Inflammatory macrophage (primary cell): ENCODE measurements at regions not wholly inside any gene's neighbourhood (a gene's known extent, or its start where the extent isn't known, plus 50 kb on each side); places are given as distances from the start of the nearest gene placed in this dataset.
"Not testable (repeated sequence)": the region's sequence is repeated elsewhere in the genome, so short reads cannot be mapped to it uniquely, and the experiment has no call there.

Experiments used
- DNase-seq, 2 donors: peaks; one replicate each; pipeline ENCODE4 v3.0.0-alpha.2; 2020 to 2022

DNA sequence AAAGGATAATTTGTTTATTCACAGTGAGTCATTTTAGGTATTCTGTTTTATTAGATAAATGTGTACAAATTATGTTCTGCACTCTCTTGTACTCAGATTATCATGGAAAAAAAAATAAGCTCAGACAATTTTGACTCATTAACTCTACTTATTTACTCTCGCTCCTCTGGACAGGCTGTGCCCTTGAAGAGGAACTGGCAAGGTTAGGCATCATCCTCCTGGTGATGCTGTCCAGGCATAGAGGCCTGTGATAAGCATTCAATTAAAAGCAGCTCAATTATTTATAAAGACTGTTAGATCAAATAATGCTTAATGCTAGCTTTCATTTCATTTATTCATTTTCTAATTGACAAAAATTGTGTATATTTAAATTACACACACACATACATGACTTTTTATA, 518.5 kb downstream of the TENT5A start:
- no peak for DNase-seq

DNA sequence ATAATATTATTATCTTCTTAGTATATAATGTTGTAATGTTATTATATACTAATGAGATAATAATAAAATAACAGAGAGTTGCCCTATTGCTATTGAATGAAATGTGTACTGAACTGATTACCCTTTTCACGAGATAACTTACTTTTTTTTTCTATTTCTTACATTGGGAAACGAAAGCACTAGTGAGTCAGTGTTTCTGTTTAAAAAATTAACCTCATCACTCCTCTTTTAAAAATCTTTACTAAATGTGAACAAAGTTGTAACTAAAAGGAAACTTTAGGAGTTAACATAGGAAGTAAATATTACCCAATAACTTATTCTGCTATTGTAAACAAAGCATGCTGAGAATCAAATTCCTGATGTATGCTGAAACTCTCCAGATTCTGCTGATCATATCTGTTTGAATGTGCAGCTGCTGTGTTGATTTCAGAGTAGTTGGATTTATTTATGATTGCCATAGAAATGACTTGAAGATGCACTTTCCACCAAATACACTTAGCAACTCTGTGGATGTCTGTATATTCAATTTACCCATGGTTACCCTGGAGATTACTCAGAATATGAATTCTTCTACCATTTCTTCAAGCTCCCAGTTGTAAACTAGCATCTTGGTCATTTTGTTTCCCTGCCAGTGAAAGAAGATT, 523.4 kb downstream of the TENT5A start:
- no peak for DNase-seq

- DNase-seq, result no peak
These were observed 525.5 kb downstream of the TENT5A start for GRCh38 chr6:81226957-81227356.

DNA sequence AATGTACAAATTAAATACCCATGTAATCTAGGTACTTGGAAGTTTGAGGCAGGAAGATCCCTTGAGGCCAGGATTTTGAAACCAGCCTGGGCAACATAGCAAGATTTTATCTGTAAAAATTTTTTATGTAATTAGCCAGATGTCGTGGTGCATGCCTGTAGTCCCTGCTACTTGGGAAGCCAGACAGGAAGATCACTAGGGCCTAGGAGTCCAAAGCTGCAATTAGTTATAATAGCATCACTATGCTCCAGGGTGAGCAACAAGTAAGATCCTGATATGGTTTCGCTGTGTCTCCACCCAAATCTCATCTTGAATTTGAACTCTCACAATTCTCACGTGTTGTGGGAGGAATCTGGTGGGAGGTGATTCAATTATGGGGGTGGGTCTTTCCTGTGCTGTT, 535.8 kb downstream of the TENT5A start:
- DNase-seq, result no peak

GRCh38 chr6:81215092-81215432, 537.4 kb downstream of the TENT5A start:
- no peak for DNase-seq

DNA sequence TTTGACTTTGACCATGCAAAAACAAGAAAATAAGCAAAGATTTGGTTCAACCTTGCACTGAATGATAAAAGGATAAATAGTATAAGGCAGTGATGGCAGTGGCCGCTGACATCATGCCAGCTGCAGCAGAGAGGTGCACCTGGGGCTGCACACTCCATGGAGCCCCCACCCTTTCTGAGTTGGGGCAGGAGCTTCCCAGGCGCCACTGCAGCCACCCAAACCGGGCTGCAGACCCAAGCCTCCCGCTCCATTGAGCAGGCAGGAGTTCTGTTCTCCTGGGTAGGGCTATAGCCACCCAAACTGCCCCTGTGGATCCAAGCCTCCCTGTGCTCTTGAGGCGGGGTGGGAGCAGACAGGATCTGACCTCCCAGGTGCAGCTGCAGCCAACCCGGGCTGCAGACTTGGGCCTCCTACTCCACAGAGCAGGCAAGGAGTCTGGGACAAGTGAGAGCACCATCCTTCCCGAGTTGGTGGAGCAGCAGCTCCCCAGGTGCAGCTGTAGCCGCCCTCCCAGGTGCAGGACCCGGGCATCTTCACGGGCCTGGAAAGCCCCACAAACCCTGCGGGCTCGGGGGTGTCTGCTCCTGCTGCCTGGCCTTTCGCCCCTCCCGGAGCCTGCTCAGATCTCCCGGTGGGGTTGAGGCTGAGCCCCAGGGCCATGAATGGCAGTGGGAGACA, 537.9 kb downstream of the TENT5A start:
- no peak for DNase-seq

GRCh38 chr6:81204731-81205130, 547.8 kb downstream of the TENT5A start:
- DNase-seq, result no peak

GRCh38 chr6:81194374-81194773, 558.1 kb downstream of the TENT5A start:
- DNase-seq, result no peak

- no peak for DNase-seq
These were observed 580.3 kb downstream of the TENT5A start for GRCh38 chr6:81172056-81172740.

DNA sequence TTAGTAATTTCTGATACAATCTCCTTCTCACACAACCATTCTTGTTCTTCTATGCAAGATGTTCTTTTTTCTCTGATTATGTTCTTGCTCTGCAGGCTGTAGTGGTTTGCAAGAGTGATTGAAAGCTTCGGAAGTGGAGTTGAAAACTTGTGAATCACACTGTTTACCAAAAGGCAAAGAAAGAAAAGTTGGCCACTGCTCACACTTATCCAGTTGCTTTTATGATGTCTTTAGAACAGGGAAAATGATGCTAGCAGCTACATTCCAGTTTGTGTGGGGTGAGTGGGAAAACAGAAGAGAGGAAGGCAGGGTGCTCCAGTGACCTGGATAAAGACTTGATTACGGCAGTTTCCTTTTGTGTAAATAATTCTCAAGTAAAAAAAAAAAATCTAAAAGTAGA, 583.3 kb downstream of the TENT5A start:
- no peak for DNase-seq

DNA sequence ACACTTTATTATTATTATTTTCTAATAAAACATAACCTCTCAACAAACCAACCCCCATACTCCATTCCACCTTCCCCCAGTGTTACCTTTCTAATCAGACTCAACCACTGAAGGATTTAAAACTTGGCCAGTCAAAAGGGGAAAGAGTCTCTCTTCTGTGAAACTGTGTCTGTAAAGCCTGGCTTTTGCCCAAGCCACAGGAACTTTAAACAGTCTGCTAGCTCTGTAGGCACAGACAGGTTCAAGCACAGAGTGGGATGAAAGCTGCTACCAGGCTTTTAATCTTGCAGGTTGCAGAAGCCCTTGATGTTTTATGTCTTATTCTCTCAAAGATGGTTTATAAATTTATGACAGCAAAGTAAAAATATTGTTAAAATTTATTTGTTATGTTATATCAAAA, 585.7 kb downstream of the TENT5A start:
- no peak for DNase-seq

DNA sequence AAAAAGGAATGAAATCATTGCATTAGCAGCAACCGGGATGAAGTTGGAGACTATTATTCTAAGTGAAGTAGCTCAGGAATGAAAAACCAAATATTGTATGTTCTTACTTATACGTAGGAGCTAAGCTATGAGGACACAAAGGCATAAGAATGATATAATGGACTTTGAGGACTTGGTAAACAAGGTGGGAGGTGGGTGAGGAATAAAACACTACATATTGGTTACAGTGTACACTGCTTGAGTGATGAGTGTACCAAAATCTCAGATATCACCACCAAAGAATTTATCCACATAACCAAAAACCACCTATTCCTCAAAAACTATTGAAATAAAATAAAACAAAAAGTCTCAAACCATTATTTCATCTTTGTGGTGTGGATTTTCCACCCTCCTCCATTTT, 593.5 kb downstream of the TENT5A start:
- DNase-seq, result no peak

DNA sequence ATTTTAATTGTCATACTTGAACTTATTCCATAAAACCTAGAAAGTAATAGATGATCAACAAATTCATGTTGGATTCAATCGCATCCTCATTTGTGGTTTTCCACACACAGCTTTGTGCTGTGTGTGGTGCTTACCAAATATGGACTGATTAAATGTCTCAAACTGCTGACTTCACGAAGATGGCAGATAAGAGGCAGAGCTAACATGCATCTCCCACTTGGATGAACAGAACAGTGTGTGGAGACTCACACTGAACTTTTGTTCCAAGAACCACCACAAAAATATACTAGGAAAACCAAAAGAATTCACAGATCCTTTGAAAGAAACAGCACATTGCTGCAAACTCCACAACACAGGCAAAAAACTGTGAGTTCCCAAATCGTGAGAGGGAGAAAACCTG, 603.7 kb downstream of the TENT5A start:
- no peak for DNase-seq

DNA sequence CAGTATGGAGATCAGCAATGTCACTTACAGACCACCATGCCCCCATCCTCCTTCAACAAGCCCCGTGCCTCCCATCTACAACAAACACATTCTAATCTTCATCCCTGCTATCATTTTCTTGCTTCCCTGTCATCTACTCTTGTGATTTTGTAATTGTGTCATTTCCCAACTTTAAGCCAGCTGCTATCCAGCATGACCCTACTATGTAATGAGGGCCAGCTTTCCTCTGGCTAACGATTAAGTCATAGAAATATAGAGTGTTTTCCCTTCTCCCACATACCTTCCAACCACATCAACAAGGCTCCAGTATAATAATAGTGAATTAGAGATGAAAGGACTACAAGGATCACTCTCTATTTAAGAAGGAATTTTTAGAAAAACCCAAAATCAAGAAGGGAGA, 607.0 kb downstream of the TENT5A start:
- no peak for DNase-seq

DNA sequence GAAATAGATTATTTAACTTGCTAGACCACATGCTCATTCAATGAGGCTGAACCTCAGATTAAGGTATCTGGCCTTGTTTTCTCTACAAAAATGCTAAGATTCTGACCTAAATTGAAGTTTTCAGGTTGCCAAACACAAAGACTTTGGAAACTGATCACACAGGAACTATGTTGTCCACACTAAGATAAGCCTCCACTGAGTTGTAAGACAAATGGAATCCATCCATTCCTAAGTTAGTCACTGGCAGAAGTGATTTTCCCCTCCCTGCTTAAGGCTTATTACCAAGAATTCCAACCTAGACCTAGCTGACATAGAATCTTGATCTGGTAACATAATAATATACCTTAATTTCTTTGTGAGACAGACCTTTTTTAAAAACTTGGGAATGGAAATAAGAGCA, 608.1 kb downstream of the TENT5A start:
- no peak for DNase-seq

GRCh38 chr6:81138236-81138635, 614.2 kb downstream of the TENT5A start:
- no peak for DNase-seq

- no peak for DNase-seq
These were observed 621.5 kb downstream of the TENT5A start for GRCh38 chr6:81130969-81131368.

DNA sequence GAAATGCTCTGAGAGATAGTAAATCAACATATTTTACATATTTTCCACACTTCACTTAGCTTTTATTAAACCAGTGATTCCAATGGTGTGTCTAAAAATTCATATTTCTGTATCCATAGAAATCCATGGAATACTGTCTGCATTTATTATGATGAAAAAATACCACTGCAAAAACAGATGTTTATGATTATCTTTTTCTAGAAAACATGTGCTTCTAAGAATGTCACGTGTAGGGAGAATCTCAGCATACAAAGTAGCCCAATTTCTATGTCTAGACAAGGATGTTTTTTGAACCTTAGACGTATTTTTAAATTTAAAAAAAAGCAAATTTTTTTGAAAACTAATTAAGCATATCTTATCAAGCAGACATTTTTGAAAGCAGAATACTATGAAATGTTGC, 622.4 kb downstream of the TENT5A start:
- no peak for DNase-seq

GRCh38 chr6:81128671-81129070, 623.8 kb downstream of the TENT5A start:
- DNase-seq, result no peak

DNA sequence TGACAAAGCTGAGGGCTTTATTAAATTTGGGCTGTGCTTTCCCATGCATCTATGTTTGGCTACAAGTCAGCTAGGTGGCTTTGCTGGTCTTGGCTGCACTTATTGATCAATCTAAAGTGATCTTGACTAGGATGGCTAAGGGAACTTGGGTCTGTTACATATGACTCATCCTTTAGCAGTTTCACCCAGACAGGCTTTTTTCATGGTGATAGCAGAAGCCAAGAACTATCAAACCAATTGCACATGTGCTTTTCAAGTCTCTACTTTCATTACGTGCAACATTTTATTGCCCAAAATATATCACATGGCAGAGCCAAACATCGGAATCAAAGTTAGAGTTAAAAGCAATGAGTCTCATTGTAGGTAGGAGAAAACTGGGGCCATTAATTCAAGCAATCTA, 626.3 kb downstream of the TENT5A start:
- DNase-seq, result no peak

GRCh38 chr6:81120280-81120679, 632.2 kb downstream of the TENT5A start:
- DNase-seq, result no peak

DNA sequence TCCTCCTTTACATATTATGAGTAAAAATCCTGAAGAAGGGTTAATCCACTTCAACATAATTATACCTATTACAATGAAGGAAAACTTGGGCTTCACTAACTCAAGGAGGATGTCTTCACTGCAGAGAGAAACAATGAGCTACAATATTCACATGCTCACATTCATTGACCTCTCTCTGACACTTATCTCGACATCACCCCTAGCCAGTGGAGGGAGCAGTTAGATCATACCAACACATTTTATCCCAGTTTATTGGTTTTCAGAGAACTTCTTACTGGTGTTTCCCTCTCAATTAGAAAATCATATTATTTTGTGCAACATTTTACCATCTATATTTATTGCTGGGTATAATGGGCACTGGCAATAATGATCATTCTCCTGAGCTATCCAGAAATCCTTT, 646.5 kb downstream of the TENT5A start:
- no peak for DNase-seq

- DNase-seq, result no peak
These were observed 654.2 kb downstream of the TENT5A start for GRCh38 chr6:81098109-81098814.

DNA sequence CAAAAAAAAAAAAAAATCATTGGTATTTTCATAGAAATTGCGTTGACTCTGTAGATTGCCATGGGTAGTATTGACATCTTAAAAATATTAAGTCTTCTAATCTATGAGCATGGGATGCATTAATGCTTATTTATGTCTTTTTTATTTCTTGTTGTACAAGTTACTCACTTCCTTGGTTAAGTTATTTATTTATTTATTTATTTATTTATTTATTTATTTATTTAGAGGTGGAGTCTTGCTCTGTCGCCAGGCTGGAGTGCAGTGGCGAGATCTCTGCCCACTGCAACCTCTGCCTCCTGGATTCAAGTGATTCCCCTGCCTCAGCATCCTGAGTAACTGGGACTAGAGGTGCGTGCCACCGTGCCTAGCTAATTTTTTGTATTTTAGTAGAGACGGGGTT, 656.0 kb downstream of the TENT5A start:
- not testable (repeated sequence) for DNase-seq
